Heart left ventricle (tissue), 16 donors: ENCODE measurements at regions not wholly inside any gene's neighbourhood (a gene's known extent, or its start where the extent isn't known, plus 50 kb on each side); places are given as distances from the start of the nearest gene placed in this dataset.

Source experiments
- ATAC-seq, 4 donors: fragments of 200-7000 bp; cut with Tn5 transposase; one replicate each; pipeline ENCODE4 v1.9.1; 2020 to 2022; ENCODE audit warnings: moderate library complexity in 4 of 4, mild to moderate bottlenecking in 3 of 4, moderate number of reproducible peaks in 1 of 4
- DNase-seq, 5 donors: peaks; one replicate each; pipeline ENCODE4 v3.0.0-alpha.2; 2020
- H3K27ac ChIP-seq, 12 donors: fragments of 200-600 bp; sonication (generic) in 4 of 12; one replicate each; pipeline versions ENCODE4 v1.5.0 to v1.8.0; 2016 to 2022; ENCODE audit warnings: mild to moderate bottlenecking in 2 of 12
- H3K27me3 ChIP-seq, 9 donors: fragments of 200-600 bp; sonication (generic) in 2 of 9; one replicate each; pipeline versions ENCODE4 v1.5.1 to v1.8.0; 2016 to 2022; ENCODE audit warnings: mild to moderate bottlenecking in 3 of 9
- H3K36me3 ChIP-seq, 9 donors: fragments of 200-600 bp; sonication (generic) in 2 of 9; one replicate each; pipeline versions ENCODE4 v1.5.0 to v1.8.0; 2018 to 2022; ENCODE audit warnings: mild to moderate bottlenecking in 2 of 9
- H3K4me1 ChIP-seq, 12 donors: fragments of 200-600 bp; sonication (generic) in 4 of 12; one replicate each; pipeline versions ENCODE4 v1.5.0 to v1.8.0; 2016 to 2022; ENCODE audit warnings: mild to moderate bottlenecking in 3 of 12
- H3K4me3 ChIP-seq, 12 donors: fragments of 200-600 bp; sonication (generic) in 4 of 12; one replicate each; pipeline versions ENCODE4 v1.5.0 to v1.8.0; 2017 to 2022; ENCODE audit warnings: mild to moderate bottlenecking in 9 of 12, moderate library complexity in 4 of 12
- H3K9me3 ChIP-seq, 12 donors: fragments of 200-600 bp; sonication (generic) in 4 of 12; one replicate each; pipeline versions ENCODE4 v1.5.0 to v1.8.0; 2016 to 2022; ENCODE audit warnings: mild to moderate bottlenecking in 1 of 12
- CTCF ChIP-seq, 12 donors: fragments of 200-600 bp; sonication (generic) in 4 of 12; IDR thresholded peaks; one replicate each; pipeline versions ENCODE4 v1.5.0 to v1.8.0; 2018 to 2022; ENCODE audit warnings: antibody characterized with exemption in 12 of 12, mild to moderate bottlenecking in 5 of 12
- POLR2A ChIP-seq, 2 donors: fragments of 450-650 bp; IDR thresholded peaks; one replicate each; pipeline ENCODE4 v1.6.1; 2017; ENCODE audit warnings: antibody characterized with exemption in 2 of 2, mild to moderate bottlenecking in 2 of 2, moderate library complexity in 2 of 2
- WGBS, 4 donors: extraction: QIAGEN DNeasy Blood & Tissue Kit in 2 of 4; methylation state at CpG; one replicate each; pipeline versions ENCODE4 v1.1.5 to v1.1.7; 2013 to 2018; 5-methylcytosine and 5-hydroxymethylcytosine counted together
- intact Hi-C, 10 donors: fragments of 100-400 bp; cut with DNase I; formaldehyde crosslinking; loops; one replicate each; pipeline versions ENCODE4 v1.11.1 to v1.14.2; 2022
- donor health status: ischemic (EF 13 %, LVEDD 7.1; RV severe dilation, severe dysfunction).
- donor health status: healthy with polysubstance abuse.
- donor health status: DM: no; HTN: yes; CAD: no.
- donor health status: DM: no; HTN: no; CAD: no.
- donor health status: ischemic (EF 25% LVEDD 6.9; RV normal size, moderate dysfunction).
- donor health status: ischemic (EF 25% LVEDD 5.7; RV mildly dilated, moderate dysfunction).
- donor health status: healthy.
- donor health status: DM: yes; HTN: yes; CAD: no.
- donor health status: ischemic (EF 35%, LVEDD 5.7; RV mildly dilated, moderate dysfunction).
- donor health status: nonischemic (EF 11% LVEDD 7.7; RV severe dilation, severe dysfunction).
- donor health status: DM: yes; HTN: yes; CAD: no.
- donor health status: PGD.
- donor health status: ischemic (EF 29% LVEDD 5.4; RV normal size, mild dysfunction).
- donor health status: nonischemic (EF 23%, LVEDD 6.1; RV moderate dilation, normal function).

DNA sequence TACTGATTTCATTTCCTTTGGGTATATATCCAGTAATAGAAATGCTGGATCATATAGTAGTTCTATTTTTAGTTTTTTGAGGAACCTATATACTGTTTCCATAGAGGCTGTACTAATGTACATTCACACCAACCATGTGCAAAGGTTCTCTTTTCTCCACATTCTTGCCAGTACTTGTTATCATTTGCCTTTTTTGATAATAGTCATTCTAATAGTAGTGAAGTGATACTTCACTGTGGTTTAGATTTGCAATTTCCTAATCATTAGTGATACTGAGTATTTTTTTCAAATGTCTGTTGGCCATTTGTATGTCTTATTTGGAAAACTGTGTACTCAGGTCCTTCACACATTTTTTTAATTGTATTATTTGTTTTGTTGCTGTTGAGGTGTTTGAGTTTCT is 148.2 kb upstream of the NAV3 start:
- Histone ChIP-seq H3K27me3 (no peaks in the 10 kb centered on the region), H3K4me3 (no peak overlapping the region), H3K9me3 (no peaks in the 10 kb centered on the region), H3K4me1 (peaks cover 0 to 6% (median 0%) of the 10 kb centered on the region in 12 donors), H3K36me3 (no peaks in the 10 kb centered on the region), H3K27ac (no peak overlapping the region)
- TF ChIP-seq POLR2A (IDR thresholded peaks at IDR 0.05) (no peak), CTCF (IDR thresholded peaks at IDR 0.05) (no peak)
- DNase-seq: no peak
- intact Hi-C loops: loop anchor here in 6 of 10 donors (2.0 to 10.0 kb wide), 8 partner anchors 358 to 638 kb away; no protein-coding TSS in a partner anchor
- no peak for ATAC-seq

DNA sequence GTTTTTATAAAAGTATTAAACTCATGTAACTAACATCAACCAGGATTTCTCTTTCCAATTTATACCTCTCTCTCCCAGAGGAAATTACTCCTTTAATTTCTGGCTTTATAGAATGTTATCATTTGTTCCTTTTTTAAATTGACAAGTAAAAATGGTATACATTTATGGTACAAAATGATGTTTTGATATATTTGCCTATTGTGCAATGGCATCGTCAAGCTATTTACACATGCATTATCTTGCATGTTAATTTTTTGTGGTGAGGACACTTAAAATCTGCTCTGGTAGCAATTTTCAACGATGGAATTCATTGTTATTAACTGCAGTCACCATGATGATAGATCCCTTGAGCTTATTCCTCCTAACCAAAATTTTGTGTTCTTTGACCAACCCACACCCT is 149.0 kb upstream of the NAV3 start:
- intact Hi-C loops: loop anchor here in 6 of 10 donors (2.0 to 10.0 kb wide), 8 partner anchors 357 to 637 kb away; no protein-coding TSS in a partner anchor

GRCh38 chr12:77679686-77680085 is 151.0 kb upstream of the NAV3 start:
- no peaks in the 10 kb centered on the region for H3K9me3 ChIP-seq
- H3K27ac ChIP-seq: no peak overlapping the region
- intact Hi-C loops: loop anchor here in 6 of 10 donors (5.0 to 10.0 kb wide), 7 partner anchors 355 to 635 kb away; no protein-coding TSS in a partner anchor
- H3K4me3 ChIP-seq: no peak overlapping the region
- no peaks in the 10 kb centered on the region for H3K27me3 ChIP-seq
- TF ChIP-seq POLR2A (IDR thresholded peaks at IDR 0.05) (no peak), CTCF (IDR thresholded peaks at IDR 0.05) (no peak)
- no peaks in the 10 kb centered on the region for H3K36me3 ChIP-seq
- DNase-seq (no peak), ATAC-seq (no peak)
- WGBS, 4 donors: 94 to 95% (median 95%) methylated on average over 8 of the region's 8 CpGs
- peaks cover 0 to 2% (median 0%) of the 10 kb centered on the region in 12 donors for H3K4me1 ChIP-seq

More for the DNA sequence above, 149.0 kb upstream of the NAV3 start:
- Histone ChIP-seq H3K9me3 (no peaks in the 10 kb centered on the region), H3K4me3 (no peak overlapping the region), H3K27me3 (no peaks in the 10 kb centered on the region), H3K27ac (no peak overlapping the region), H3K4me1 (peaks cover 0 to 6% (median 0%) of the 10 kb centered on the region in 12 donors), H3K36me3 (no peaks in the 10 kb centered on the region)
- ATAC-seq (no peak), DNase-seq (no peak)
- WGBS, 4 donors: 88 to 95% (median 92%) methylated on average over 2 of the region's 2 CpGs
- no peak for TF ChIP-seq POLR2A (IDR thresholded peaks at IDR 0.05)
- no peak for TF ChIP-seq CTCF (IDR thresholded peaks at IDR 0.05)

DNA sequence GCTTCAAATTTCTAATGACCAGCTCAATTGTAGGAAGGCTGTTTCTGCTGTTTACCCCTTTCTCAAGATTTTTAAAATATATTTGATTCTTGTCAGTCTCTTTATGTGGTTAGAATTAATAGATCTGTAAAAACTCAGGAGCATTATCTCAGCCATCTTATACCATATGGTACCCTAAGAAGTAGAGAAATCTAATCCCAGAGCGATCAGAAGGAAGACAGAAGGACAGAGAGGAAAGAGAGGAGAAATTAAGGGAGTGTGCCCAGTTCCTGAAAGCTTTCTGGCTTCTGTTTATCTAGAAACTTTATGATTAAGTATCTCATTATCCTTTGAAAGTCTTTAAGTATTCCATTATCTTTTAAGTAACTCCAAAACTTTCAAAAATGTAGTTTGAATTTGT is 152.1 kb upstream of the NAV3 start:
- intact Hi-C loops: loop anchor here in 1 of 10 donors (10.0 kb wide), 1 partner anchor 634 kb away; no protein-coding TSS in a partner anchor
- WGBS, 4 donors: 65 to 75% (median 68%) methylated on average over 1 of the region's 1 CpG
- Histone ChIP-seq H3K4me1 (no peaks in the 10 kb centered on the region), H3K9me3 (no peaks in the 10 kb centered on the region), H3K36me3 (no peaks in the 10 kb centered on the region), H3K4me3 (no peak overlapping the region), H3K27ac (no peak overlapping the region), H3K27me3 (no peaks in the 10 kb centered on the region)
- no peak for TF ChIP-seq CTCF (IDR thresholded peaks at IDR 0.05)
- no peak for TF ChIP-seq POLR2A (IDR thresholded peaks at IDR 0.05)
- DNase-seq (no peak), ATAC-seq (no peak)
